Suprapubic skin (tissue), 4 donors: ENCODE measurements at regions not wholly inside any gene's neighbourhood (a gene's known extent, or its start where the extent isn't known, plus 50 kb on each side); places are given as distances from the start of the nearest gene placed in this dataset.

Source experiments
- DNase-seq, 2 donors: peaks; one replicate each; pipeline ENCODE4 v3.0.0-alpha.2; 2019; ENCODE audit warnings: low spot score in 2 of 2
- H3K27ac ChIP-seq: fragments of 200-600 bp; sonication (generic); one replicate; pipeline ENCODE4 v1.5.1; 2019
- H3K27me3 ChIP-seq: fragments of 200-600 bp; sonication (generic); one replicate; pipeline ENCODE4 v1.5.1; 2019
- H3K36me3 ChIP-seq: fragments of 200-600 bp; sonication (generic); one replicate; pipeline ENCODE4 v1.5.1; 2019
- H3K4me1 ChIP-seq: fragments of 200-600 bp; sonication (generic); one replicate; pipeline ENCODE4 v1.5.1; 2019
- H3K4me3 ChIP-seq: fragments of 200-600 bp; sonication (generic); one replicate; pipeline ENCODE4 v1.5.1; 2019; ENCODE audit warnings: mild to moderate bottlenecking
- H3K9me3 ChIP-seq: fragments of 200-600 bp; sonication (generic); one replicate; pipeline ENCODE4 v1.5.1; 2019
- CTCF ChIP-seq, 2 donors: fragments of 200-600 bp in 1 of 2; fragments of 450-650 bp in 1 of 2; sonication (generic) in 1 of 2; IDR thresholded peaks; one replicate each; pipeline ENCODE4 v1.5.1; 2016 to 2019; ENCODE audit warnings: antibody characterized with exemption in 2 of 2, mild to moderate bottlenecking in 1 of 2, moderate library complexity in 1 of 2
- EP300 ChIP-seq: sonication (generic); formaldehyde crosslinking; IDR thresholded peaks from one replicate; pipeline ENCODE4 v1.6.1; 2017; ENCODE audit warnings: antibody characterized with exemption
- POLR2A ChIP-seq, 2 donors: fragments of 450-650 bp; IDR thresholded peaks; one replicate each; pipeline ENCODE4 v1.6.1; 2017; ENCODE audit warnings: antibody characterized with exemption in 2 of 2, mild to moderate bottlenecking in 2 of 2, moderate library complexity in 2 of 2
- POLR2AphosphoS5 ChIP-seq, 3 donors: sonication (generic); formaldehyde crosslinking; IDR thresholded peaks; one replicate each; pipeline ENCODE4 v1.6.1; 2017; ENCODE audit warnings: antibody characterized with exemption in 3 of 3
- WGBS: methylation state at CpG from one replicate; pipeline ENCODE4 v1.1.5; 2018; 5-methylcytosine and 5-hydroxymethylcytosine counted together

- 89% methylated on average over 10 of the region's 19 CpGs for WGBS
- H3K27ac ChIP-seq = no peak overlapping the region
- DNase-seq = no peak
- no peaks in the 10 kb centered on the region for H3K4me1 ChIP-seq
- H3K4me3 ChIP-seq = no peak overlapping the region
- H3K36me3 ChIP-seq = no peaks in the 10 kb centered on the region
- TF ChIP-seq EP300 = no peak
- peaks cover 67% of the 10 kb centered on the region for H3K27me3 ChIP-seq
- no peaks in the 10 kb centered on the region for H3K9me3 ChIP-seq
Observed at GRCh38 chr1:11414926-11415538, 63.9 kb upstream of the DISP3 start.

DNA sequence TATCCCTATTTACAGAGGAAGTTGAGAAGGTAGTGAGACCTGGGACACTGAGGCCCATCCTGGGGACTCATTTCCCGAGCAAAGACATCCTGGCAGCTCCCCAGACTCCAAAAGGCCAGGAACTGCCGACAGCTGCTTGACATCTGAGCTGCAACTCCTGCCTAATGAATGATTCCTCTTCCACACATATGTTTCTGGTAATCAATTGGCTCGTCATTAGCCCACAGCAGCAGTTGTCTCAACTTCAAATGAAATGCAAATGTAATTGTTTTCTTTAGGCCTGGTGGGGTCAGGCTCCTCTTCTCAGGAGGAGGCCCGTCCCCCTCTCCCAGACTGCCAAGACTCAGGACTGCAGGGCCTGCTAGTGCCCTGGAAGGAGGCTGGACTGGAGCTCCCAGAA, 61.8 kb upstream of the DISP3 start:
- TF ChIP-seq EP300 = no peak
- no peak for TF ChIP-seq CTCF (IDR thresholded peaks at IDR 0.05)
- TF ChIP-seq POLR2AphosphoS5 (IDR thresholded peaks at IDR 0.05) = no peak
- no peak for TF ChIP-seq POLR2A (IDR thresholded peaks at IDR 0.05)
- Histone ChIP-seq H3K36me3 (no peaks in the 10 kb centered on the region), H3K9me3 (no peaks in the 10 kb centered on the region), H3K4me3 (no peak overlapping the region), H3K27me3 (peaks cover 72% of the 10 kb centered on the region), H3K4me1 (no peaks in the 10 kb centered on the region), H3K27ac (no peak overlapping the region)
- DNase-seq = no peak
- WGBS = 38% methylated on average over 4 of the region's 4 CpGs

GRCh38 chr1:11418056-11418455, 60.9 kb upstream of the DISP3 start:
- TF ChIP-seq CTCF (IDR thresholded peaks at IDR 0.05) (no peak), EP300 (no peak), POLR2A (IDR thresholded peaks at IDR 0.05) (no peak), POLR2AphosphoS5 (IDR thresholded peaks at IDR 0.05) (no peak)
- H3K36me3 ChIP-seq = no peaks in the 10 kb centered on the region
- DNase-seq = no peak
- H3K4me1 ChIP-seq = no peaks in the 10 kb centered on the region
- no peak overlapping the region for H3K4me3 ChIP-seq
- 72% methylated on average over 4 of the region's 4 CpGs for WGBS
- H3K27ac ChIP-seq = no peak overlapping the region
- peaks cover 69% of the 10 kb centered on the region for H3K27me3 ChIP-seq
- H3K9me3 ChIP-seq = no peaks in the 10 kb centered on the region

GRCh38 chr1:11421443-11421842, 57.5 kb upstream of the DISP3 start:
- Histone ChIP-seq H3K36me3 (no peaks in the 10 kb centered on the region), H3K4me1 (no peaks in the 10 kb centered on the region), H3K4me3 (no peak overlapping the region), H3K9me3 (no peaks in the 10 kb centered on the region), H3K27ac (no peak overlapping the region), H3K27me3 (peaks cover 39% of the 10 kb centered on the region)
- WGBS = 62% methylated on average over 8 of the region's 8 CpGs
- DNase-seq = no peak
- TF ChIP-seq POLR2AphosphoS5 (IDR thresholded peaks at IDR 0.05) = no peak
- no peak for TF ChIP-seq POLR2A (IDR thresholded peaks at IDR 0.05)
- no peak for TF ChIP-seq CTCF (IDR thresholded peaks at IDR 0.05)
- no peak for TF ChIP-seq EP300

DNA sequence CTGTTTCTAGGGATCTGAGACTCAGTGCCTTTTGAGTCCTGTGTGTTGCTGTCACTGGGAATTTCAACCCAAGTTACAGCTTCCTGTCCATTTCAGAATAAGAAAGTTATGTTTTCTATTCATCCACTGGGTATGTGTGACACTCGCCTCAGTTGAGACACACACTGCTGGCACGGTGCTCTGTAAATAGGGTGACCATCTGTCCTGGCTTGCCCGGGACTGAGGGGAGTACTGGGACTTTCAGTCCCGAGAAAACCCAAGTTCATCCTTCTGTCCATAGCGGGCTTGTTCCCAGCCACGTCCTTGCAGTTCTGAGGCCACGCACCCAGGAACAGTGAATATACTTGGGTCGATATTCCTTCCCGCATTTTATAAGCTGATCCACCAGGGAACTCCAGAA, 56.3 kb upstream of the DISP3 start:
- WGBS = 77% methylated on average over 9 of the region's 9 CpGs
- no peak overlapping the region for H3K4me3 ChIP-seq
- H3K27me3 ChIP-seq = peaks cover 34% of the 10 kb centered on the region
- TF ChIP-seq EP300 = no peak
- DNase-seq = no peak
- no peaks in the 10 kb centered on the region for H3K9me3 ChIP-seq
- H3K36me3 ChIP-seq = no peaks in the 10 kb centered on the region
- no peak overlapping the region for H3K27ac ChIP-seq
- no peaks in the 10 kb centered on the region for H3K4me1 ChIP-seq

- DNase-seq = no peak
- TF ChIP-seq CTCF (IDR thresholded peaks at IDR 0.05) (no peak), POLR2A (IDR thresholded peaks at IDR 0.05) (no peak), EP300 (no peak), POLR2AphosphoS5 (IDR thresholded peaks at IDR 0.05) (no peak)
- Histone ChIP-seq H3K4me3 (no peak overlapping the region), H3K27me3 (peaks cover 13% of the 10 kb centered on the region), H3K36me3 (no peaks in the 10 kb centered on the region), H3K4me1 (no peaks in the 10 kb centered on the region), H3K27ac (no peak overlapping the region), H3K9me3 (no peaks in the 10 kb centered on the region)
- WGBS = 80% methylated on average over 1 of the region's 4 CpGs
Observed at GRCh38 chr1:11426617-11427016, 52.3 kb upstream of the DISP3 start.
